B cell (primary cell): ENCODE measurements at regions not wholly inside any gene's neighbourhood (a gene's known extent, or its start where the extent isn't known, plus 50 kb on each side); places are given as distances from the start of the nearest gene placed in this dataset.

ENCODE experiments used
- ATAC-seq: fragments of 200-7000 bp; cut with Tn5 transposase; one replicate; pipeline ENCODE4 v1.10.0; 2021; ENCODE audit warnings: low read depth, mild to moderate bottlenecking, moderate number of reproducible peaks, moderate library complexity
- CTCF ChIA-PET: fragments of 350-600 bp; sonication (Branson Sonifier 250); formaldehyde crosslinking; loops from one replicate; lab custom pipeline; 2021; ENCODE audit warnings: antibody characterized with exemption, inconsistent platforms; lab: Charles Lee
- POLR2A ChIA-PET: fragments of 350-600 bp; sonication (Branson Sonifier 250); formaldehyde crosslinking; loops from one replicate; lab custom pipeline; 2021; ENCODE audit warnings: antibody characterized with exemption; lab: Charles Lee
- DNase-seq: peaks from one replicate; pipeline ENCODE4 v3.0.0; 2013
- H2AFZ ChIP-seq: 2 replicates; pipeline ENCODE4 v1.6.1; 2012; ENCODE audit warnings: mild to moderate bottlenecking, low read depth, low read length; ENCODE audit not compliant: insufficient read depth, poor library complexity, severe bottlenecking
- H3K27ac ChIP-seq, 2 donors: 1 replicate in 1 of 2; 2 replicates in 1 of 2; pipeline ENCODE4 v1.5.1; 2012 to 2013; ENCODE audit warnings: low read length in 2 of 2, mild to moderate bottlenecking in 2 of 2, moderate library complexity in 1 of 2
- H3K27me3 ChIP-seq, 4 experiments: fragments of 200-600 bp in 1 of 4; sonication (generic) in 1 of 4; replicated peaks in 1 of 4; 1 replicate in 2 of 4; 2 replicates in 2 of 4; pipeline versions ENCODE4 v1.6.1 to v1.7.0; 2013 to 2016; ENCODE audit warnings: low read length in 3 of 4, mild to moderate bottlenecking in 2 of 4, mixed read lengths in 1 of 4, moderate library complexity in 1 of 4; ENCODE audit not compliant: insufficient read depth in 4 of 4, control insufficient read depth in 3 of 4; ENCODE audit errors: control extremely low read depth in 1 of 4
- H3K36me3 ChIP-seq, 2 experiments: replicated peaks in 1 of 2; 1 replicate in 1 of 2; 2 replicates in 1 of 2; pipeline versions ENCODE4 v1.6.1 to v1.7.1; 2013; ENCODE audit warnings: low read length in 1 of 2; ENCODE audit not compliant: insufficient read depth in 2 of 2, control insufficient read depth in 1 of 2; ENCODE audit errors: control extremely low read depth in 1 of 2, extremely low read depth in 1 of 2
- H3K4me1 ChIP-seq, 2 donors: fragments of 200-600 bp in 1 of 2; sonication (generic) in 1 of 2; 1 replicate in 1 of 2; 2 replicates in 1 of 2; pipeline versions ENCODE4 v1.5.1 to v1.6.1; 2013 to 2017; ENCODE audit warnings: low read length in 2 of 2; ENCODE audit not compliant: control insufficient read depth in 2 of 2, insufficient read depth in 2 of 2
- H3K4me2 ChIP-seq: replicated peaks from 2 replicates; pipeline ENCODE3; 2012; ENCODE audit warnings: mild to moderate bottlenecking, low read depth, low read length; ENCODE audit not compliant: poor library complexity, severe bottlenecking
- H3K4me3 ChIP-seq, 5 experiments: fragments of 200-600 bp in 1 of 5; sonication (generic) in 1 of 5; 1 replicate in 3 of 5; 2 replicates in 2 of 5; pipeline versions ENCODE4 v1.5.1 to v1.7.0; 2011 to 2016; ENCODE audit warnings: low read length in 4 of 5, mild to moderate bottlenecking in 4 of 5, low read depth in 2 of 5, control low read depth in 1 of 5, moderate library complexity in 1 of 5; ENCODE audit not compliant: insufficient read depth in 1 of 5; ENCODE audit errors: control extremely low read depth in 1 of 5, extremely low read depth in 1 of 5
- H3K79me2 ChIP-seq: fragments of 200-600 bp; sonication (generic); one replicate; pipeline ENCODE4 v1.6.0; 2016; ENCODE audit warnings: low read length; ENCODE audit not compliant: control insufficient read depth, insufficient read depth
- H3K9ac ChIP-seq: fragments of 200-600 bp; sonication (generic); 2 replicates; pipeline ENCODE4 v1.6.1; 2017; ENCODE audit warnings: mild to moderate bottlenecking, low read length, moderate library complexity
- H3K9me3 ChIP-seq, 3 donors: one replicate each; pipeline versions ENCODE4 v1.6.1 to v1.7.1; 2013; ENCODE audit warnings: low read length in 2 of 3; ENCODE audit not compliant: control insufficient read depth in 2 of 3, insufficient read depth in 1 of 3; ENCODE audit errors: control extremely low read depth in 1 of 3
- H4K20me1 ChIP-seq: 2 replicates; pipeline ENCODE4 v1.6.0; 2012; ENCODE audit warnings: mild to moderate bottlenecking, low read length; ENCODE audit not compliant: insufficient read depth, control insufficient read depth, poor library complexity, severe bottlenecking
- H3K27ac Mint-ChIP-seq: one replicate; pipeline ENCODE4 v1.8.0; 2021; ENCODE audit warnings: mixed read lengths
- H3K27me3 Mint-ChIP-seq: one replicate; pipeline ENCODE4 v1.8.0; 2021; ENCODE audit warnings: mixed read lengths
- H3K4me1 Mint-ChIP-seq: one replicate; pipeline ENCODE4 v1.8.0; 2021; ENCODE audit warnings: mixed read lengths
- H3K4me3 Mint-ChIP-seq: one replicate; pipeline ENCODE4 v1.8.0; 2021; ENCODE audit warnings: mixed read lengths
- H3K9me3 Mint-ChIP-seq: one replicate; pipeline ENCODE4 v1.8.0; 2022; ENCODE audit warnings: mixed read lengths; ENCODE audit not compliant: insufficient read depth
- EZH2 ChIP-seq: IDR thresholded peaks from 2 replicates; pipeline ENCODE4 v1.6.1; 2012; ENCODE audit warnings: borderline replicate concordance, low read depth, mild to moderate bottlenecking, moderate library complexity, low read length; ENCODE audit not compliant: insufficient read depth, poor library complexity, severe bottlenecking
- WGBS: methylation state at CpG from one replicate; pipeline ENCODE4 v1.1.5; 2013; ENCODE audit warnings: missing lambda C conversion rate; ENCODE audit not compliant: insufficient coverage; 5-methylcytosine and 5-hydroxymethylcytosine counted together
- intact Hi-C: fragments of 100-400 bp; cut with micrococcal nuclease; formaldehyde crosslinking; loops from one replicate; pipeline ENCODE4 v1.10.0; 2022
- TF ChIP-seq, protein P1 (sequence below): fragments of 200-600 bp; IDR thresholded peaks from one replicate; pipeline ENCODE4 v1.8.0; 2022; ENCODE audit warnings: antibody characterized with exemption, mild to moderate bottlenecking

DNA sequence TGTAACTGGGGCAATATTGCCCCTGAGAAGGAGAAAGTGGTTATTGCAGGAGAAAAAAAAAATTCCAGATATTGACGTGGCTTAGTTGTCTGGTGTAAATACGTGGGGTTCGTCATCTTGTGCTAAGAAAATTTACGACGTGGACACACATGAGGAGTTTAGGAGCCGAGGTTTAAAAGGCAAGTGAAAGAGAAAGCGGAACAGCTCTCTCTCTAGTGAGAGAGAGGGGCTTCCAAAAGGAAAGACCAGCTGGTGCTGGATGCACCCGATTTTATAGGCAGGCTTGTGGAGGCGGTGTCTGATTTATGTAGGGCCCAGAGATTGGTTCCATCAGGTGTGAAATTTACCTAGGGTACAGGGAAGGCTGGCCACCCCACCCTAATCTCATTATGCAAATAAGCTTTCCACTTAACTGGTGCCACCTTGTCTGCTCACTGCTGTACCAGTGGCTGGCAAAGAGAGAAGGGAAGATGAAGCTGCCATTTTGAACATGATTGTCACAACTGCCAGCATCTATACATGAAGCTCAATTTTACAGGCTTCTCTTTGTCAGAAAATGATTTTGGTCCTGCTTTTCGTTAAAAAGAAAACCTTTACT is 845.1 kb downstream of the DACH1 start:
- Mint-ChIP-seq H3K27me3 (no peaks in the 10 kb centered on the region), H3K4me3 (peak overlapping the region; percentile 21), H3K4me1 (no peaks in the 10 kb centered on the region), H3K27ac (peak overlapping the region; percentile 39), H3K9me3 (peaks cover 6% of the 10 kb centered on the region)
- Histone ChIP-seq H3K36me3 (no peaks in the 10 kb centered on the region), H3K79me2 (no peaks in the 10 kb centered on the region), H3K9ac (no peak overlapping the region), H3K27me3 (no peaks in the 10 kb centered on the region), H3K4me2 (no peak overlapping the region), H3K4me1 (no peaks in the 10 kb centered on the region), H2AFZ (no peak overlapping the region), H3K9me3 (peaks cover 0 to 4% (median 1%) of the 10 kb centered on the region in 3 donors), H3K4me3 (no peak overlapping the region), H4K20me1 (no peaks in the 10 kb centered on the region), H3K27ac (peak overlapping the region in 1 of 2 donors; percentile 10)
- whole genome bisulfite sequencing = 58% methylated on average over 7 of the region's 10 CpGs
- TF ChIP-seq, protein P1, sequence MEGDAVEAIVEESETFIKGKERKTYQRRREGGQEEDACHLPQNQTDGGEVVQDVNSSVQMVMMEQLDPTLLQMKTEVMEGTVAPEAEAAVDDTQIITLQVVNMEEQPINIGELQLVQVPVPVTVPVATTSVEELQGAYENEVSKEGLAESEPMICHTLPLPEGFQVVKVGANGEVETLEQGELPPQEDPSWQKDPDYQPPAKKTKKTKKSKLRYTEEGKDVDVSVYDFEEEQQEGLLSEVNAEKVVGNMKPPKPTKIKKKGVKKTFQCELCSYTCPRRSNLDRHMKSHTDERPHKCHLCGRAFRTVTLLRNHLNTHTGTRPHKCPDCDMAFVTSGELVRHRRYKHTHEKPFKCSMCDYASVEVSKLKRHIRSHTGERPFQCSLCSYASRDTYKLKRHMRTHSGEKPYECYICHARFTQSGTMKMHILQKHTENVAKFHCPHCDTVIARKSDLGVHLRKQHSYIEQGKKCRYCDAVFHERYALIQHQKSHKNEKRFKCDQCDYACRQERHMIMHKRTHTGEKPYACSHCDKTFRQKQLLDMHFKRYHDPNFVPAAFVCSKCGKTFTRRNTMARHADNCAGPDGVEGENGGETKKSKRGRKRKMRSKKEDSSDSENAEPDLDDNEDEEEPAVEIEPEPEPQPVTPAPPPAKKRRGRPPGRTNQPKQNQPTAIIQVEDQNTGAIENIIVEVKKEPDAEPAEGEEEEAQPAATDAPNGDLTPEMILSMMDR = no peak
- no peak for TF ChIP-seq EZH2
- ChIA-PET POLR2A (no interaction called here), CTCF (interaction anchor here (0.7 kb wide), 1 partner anchor 351 kb away, joined by 3 read pairs; no protein-coding TSS in a partner anchor)
- ATAC-seq (peak; percentile 31), DNase-seq (peak; percentile 27)
- intact Hi-C loops = no loop called here

DNA sequence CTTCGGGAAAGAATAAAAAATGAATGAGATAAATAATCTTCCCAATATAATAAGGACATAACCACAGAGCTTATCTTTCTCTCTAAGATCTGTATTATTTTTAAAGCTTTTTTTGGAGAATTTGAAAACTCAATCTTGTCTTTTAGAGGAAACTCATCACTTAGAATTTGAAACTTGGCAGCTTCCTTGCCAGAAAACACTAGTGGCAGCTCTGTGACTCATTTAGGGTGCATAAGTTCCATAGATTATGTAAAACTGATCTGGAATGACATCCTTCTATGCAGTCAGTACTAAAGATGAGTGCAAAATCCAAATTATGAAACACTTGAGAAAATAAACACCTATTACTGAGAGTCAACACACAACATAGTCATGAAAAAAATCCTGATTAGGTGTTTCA is 848.0 kb downstream of the DACH1 start:
- ChIA-PET CTCF (no interaction called here), POLR2A (no interaction called here)
- no peak overlapping the region for H3K4me3 ChIP-seq
- Mint-ChIP-seq H3K27me3 (no peaks in the 10 kb centered on the region), H3K4me3 (no peak overlapping the region), H3K4me1 (no peaks in the 10 kb centered on the region), H3K27ac (no peak overlapping the region), H3K9me3 (no peaks in the 10 kb centered on the region)
- H2AFZ ChIP-seq = no peak overlapping the region
- H3K79me2 ChIP-seq = no peaks in the 10 kb centered on the region
- intact Hi-C loops = no loop called here
- H3K27me3 ChIP-seq = no peaks in the 10 kb centered on the region
- no peaks in the 10 kb centered on the region for H4K20me1 ChIP-seq
- WGBS = no CpG with 5 or more reads among the region's 1 CpG
- no peak for TF ChIP-seq EZH2
- TF ChIP-seq, protein P1 = no peak
- H3K4me2 ChIP-seq = no peak overlapping the region
- DNase-seq (no peak), ATAC-seq (no peak)
- H3K27ac ChIP-seq = no peak overlapping the region
- no peaks in the 10 kb centered on the region for H3K4me1 ChIP-seq
- H3K36me3 ChIP-seq = no peaks in the 10 kb centered on the region
- H3K9ac ChIP-seq = no peak overlapping the region
- H3K9me3 ChIP-seq = no peaks in the 10 kb centered on the region
